SK-N-SH treated with all-trans-retinoic acid at 6 μM for 48 hours (cell line): ENCODE measurements at regions not wholly inside any gene's neighbourhood (a gene's known extent, or its start where the extent isn't known, plus 50 kb on each side); places are given as distances from the start of the nearest gene placed in this dataset.

Experiments used
- ATAC-seq: fragments of 200-7000 bp; cut with Tn5 transposase; 3 replicates; pipeline ENCODE4 v1.9.1; 2020; ENCODE audit warnings: mild to moderate bottlenecking, moderate library complexity
- ARNTL ChIP-seq: fragments of 450-650 bp; formaldehyde crosslinking; IDR thresholded peaks from 2 replicates; pipeline ENCODE4 v1.5.0; 2020; ENCODE audit warnings: low read depth, mild to moderate bottlenecking, moderate library complexity, borderline replicate concordance
- BACH2 ChIP-seq: fragments of 250-450 bp; sonication (Bioruptor Pico); IDR thresholded peaks from 2 replicates; pipeline ENCODE4 v1.9.0; 2021; ENCODE audit warnings: mild to moderate bottlenecking, borderline replicate concordance
- CSDC2 ChIP-seq: fragments of 250-450 bp; sonication (Bioruptor Pico); IDR thresholded peaks from 2 replicates; pipeline ENCODE4 v1.5.0; 2020; ENCODE audit warnings: mild to moderate bottlenecking, moderate library complexity
- CSRNP3 ChIP-seq: fragments of 250-450 bp; sonication (Bioruptor Pico); IDR thresholded peaks from 2 replicates; pipeline ENCODE4 v1.5.1; 2021; ENCODE audit warnings: mild to moderate bottlenecking, moderate library complexity
- ESRRG ChIP-seq: fragments of 250-450 bp; sonication (Bioruptor Pico); IDR thresholded peaks from 2 replicates; pipeline ENCODE4 v1.6.1; 2021; ENCODE audit warnings: mild to moderate bottlenecking
- GLIS3 ChIP-seq: fragments of 250-450 bp; sonication (Bioruptor Pico); IDR thresholded peaks from 2 replicates; pipeline ENCODE4 v1.5.0; 2020; ENCODE audit warnings: mild to moderate bottlenecking, moderate library complexity
- ISL1 ChIP-seq: fragments of 250-450 bp; sonication (Bioruptor Pico); IDR thresholded peaks from 2 replicates; pipeline ENCODE4 v2.1.2; 2022; ENCODE audit warnings: mild to moderate bottlenecking, moderate library complexity
- OSR1 ChIP-seq: fragments of 250-450 bp; sonication (Bioruptor Pico); IDR thresholded peaks from 2 replicates; pipeline ENCODE4 v1.8.0; 2022; ENCODE audit warnings: moderate library complexity, mild to moderate bottlenecking, inconsistent platforms
- POU6F1 ChIP-seq: fragments of 250-450 bp; sonication (Bioruptor Pico); IDR thresholded peaks from 2 replicates; pipeline ENCODE4 v1.8.0; 2021; ENCODE audit warnings: low read depth, mild to moderate bottlenecking, moderate library complexity, borderline replicate concordance
- RARB ChIP-seq: fragments of 250-450 bp; sonication (Bioruptor Pico); IDR thresholded peaks from 2 replicates; pipeline ENCODE4 v1.8.0; 2021; ENCODE audit warnings: mild to moderate bottlenecking, moderate library complexity
- SNAI2 ChIP-seq: fragments of 250-450 bp; sonication (Bioruptor Pico); IDR thresholded peaks from 2 replicates; pipeline ENCODE4 v1.5.0; 2020; ENCODE audit warnings: mild to moderate bottlenecking, moderate library complexity
- TCF4 ChIP-seq: fragments of 250-450 bp; sonication (Bioruptor Pico); IDR thresholded peaks from 2 replicates; pipeline ENCODE4 v1.8.0; 2021; ENCODE audit warnings: mild to moderate bottlenecking, moderate library complexity, borderline replicate concordance
- TOX ChIP-seq: fragments of 250-450 bp; sonication (Bioruptor Pico); IDR thresholded peaks from 2 replicates; pipeline ENCODE4 v1.8.0; 2021; ENCODE audit warnings: mild to moderate bottlenecking, moderate library complexity, borderline replicate concordance
- TSHZ2 ChIP-seq: fragments of 250-450 bp; sonication (Bioruptor Pico); IDR thresholded peaks from 2 replicates; pipeline ENCODE4 v1.5.0; 2020; ENCODE audit warnings: mild to moderate bottlenecking, moderate library complexity
- ZC3H10 ChIP-seq: fragments of 250-450 bp; sonication (Bioruptor Pico); IDR thresholded peaks from 2 replicates; pipeline ENCODE4 v1.5.1; 2021; ENCODE audit warnings: mild to moderate bottlenecking, moderate library complexity
- ZFP3 ChIP-seq: fragments of 250-450 bp; sonication (Bioruptor Pico); IDR thresholded peaks from 2 replicates; pipeline ENCODE4 v1.5.0; 2020; ENCODE audit warnings: mild to moderate bottlenecking, moderate library complexity
- ZFP30 ChIP-seq: fragments of 450-650 bp; formaldehyde crosslinking; IDR thresholded peaks from 2 replicates; pipeline ENCODE4 v1.5.0; 2022; ENCODE audit warnings: mild to moderate bottlenecking, moderate library complexity
- ZNF565 ChIP-seq: fragments of 450-650 bp; formaldehyde crosslinking; conservative IDR thresholded peaks from 2 replicates; pipeline ENCODE4 v1.5.0; 2020; ENCODE audit warnings: low read depth, mild to moderate bottlenecking, moderate library complexity
- ZNF70 ChIP-seq: fragments of 450-650 bp; formaldehyde crosslinking; IDR thresholded peaks from 2 replicates; pipeline ENCODE4 v1.5.0; 2020; ENCODE audit warnings: mild to moderate bottlenecking, moderate library complexity
- ZNF8 ChIP-seq: fragments of 450-650 bp; formaldehyde crosslinking; IDR thresholded peaks from 2 replicates; pipeline ENCODE4 v1.5.0; 2020; ENCODE audit warnings: mild to moderate bottlenecking, moderate library complexity
- TF ChIP-seq, protein P1 (sequence below): fragments of 250-450 bp; sonication (Bioruptor Pico); IDR thresholded peaks from 2 replicates; pipeline ENCODE4 v1.5.1; 2020; ENCODE audit warnings: low read depth, mild to moderate bottlenecking, moderate library complexity
- TF ChIP-seq, protein P2 (sequence below): fragments of 250-450 bp; sonication (Bioruptor Pico); IDR thresholded peaks from 2 replicates; pipeline ENCODE4 v1.8.0; 2020; ENCODE audit warnings: mild to moderate bottlenecking, moderate library complexity, borderline replicate concordance

GRCh38 chr2:12803607-12804006 is 86.9 kb downstream of the TRIB2 start (continued):
- peak; percentile 60; the same call in 1 of the 2 replicates for TF ChIP-seq POU6F1 (CRISPR knock-in tag)
- TF ChIP-seq ZNF565 (CRISPR knock-in tag), result peak; percentile 88
- no peak for TF ChIP-seq CSDC2 (CRISPR knock-in tag)
- TF ChIP-seq SNAI2 (CRISPR knock-in tag), result peak; percentile 82; the same call in 1 of the 2 replicates
- TF ChIP-seq, protein P1, sequence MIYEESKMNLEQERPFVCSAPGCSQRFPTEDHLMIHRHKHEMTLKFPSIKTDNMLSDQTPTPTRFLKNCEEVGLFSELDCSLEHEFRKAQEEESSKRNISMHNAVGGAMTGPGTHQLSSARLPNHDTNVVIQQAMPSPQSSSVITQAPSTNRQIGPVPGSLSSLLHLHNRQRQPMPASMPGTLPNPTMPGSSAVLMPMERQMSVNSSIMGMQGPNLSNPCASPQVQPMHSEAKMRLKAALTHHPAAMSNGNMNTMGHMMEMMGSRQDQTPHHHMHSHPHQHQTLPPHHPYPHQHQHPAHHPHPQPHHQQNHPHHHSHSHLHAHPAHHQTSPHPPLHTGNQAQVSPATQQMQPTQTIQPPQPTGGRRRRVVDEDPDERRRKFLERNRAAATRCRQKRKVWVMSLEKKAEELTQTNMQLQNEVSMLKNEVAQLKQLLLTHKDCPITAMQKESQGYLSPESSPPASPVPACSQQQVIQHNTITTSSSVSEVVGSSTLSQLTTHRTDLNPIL, result peak; percentile 90; the same call in 1 of the 2 replicates
- peak; percentile 90 for TF ChIP-seq ISL1
- TF ChIP-seq ZFP30, result peak; percentile 56
- no peak for TF ChIP-seq GLIS3 (CRISPR knock-in tag)
- TF ChIP-seq BACH2 (CRISPR knock-in tag), result no peak
- TF ChIP-seq TCF4, result peak; percentile 99
- TF ChIP-seq OSR1, result no peak
- peak; percentile 75; the same call in 1 of the 2 replicates for TF ChIP-seq ARNTL (CRISPR knock-in tag)
- no peak for TF ChIP-seq RARB (CRISPR knock-in tag)
- peak; percentile 57 for TF ChIP-seq ZNF70 (CRISPR knock-in tag)

- ATAC-seq, result peak; percentile 49; the same call in 2 of the 3 replicates
These were observed 87.5 kb downstream of the TRIB2 start for GRCh38 chr2:12804091-12804856.

More at GRCh38 chr2:12804091-12804856, 87.5 kb downstream of the TRIB2 start:
- no peak for TF ChIP-seq GLIS3 (CRISPR knock-in tag)
- TF ChIP-seq ARNTL (CRISPR knock-in tag), result no peak
- TF ChIP-seq POU6F1 (CRISPR knock-in tag), result no peak
- TF ChIP-seq TOX, result no peak
- TF ChIP-seq, protein P1, result no peak
- no peak for TF ChIP-seq CSRNP3
- no peak for TF ChIP-seq TCF4
- TF ChIP-seq BACH2 (CRISPR knock-in tag), result no peak
- TF ChIP-seq ESRRG (CRISPR knock-in tag), result no peak
- no peak for TF ChIP-seq ISL1
- TF ChIP-seq, protein P2, sequence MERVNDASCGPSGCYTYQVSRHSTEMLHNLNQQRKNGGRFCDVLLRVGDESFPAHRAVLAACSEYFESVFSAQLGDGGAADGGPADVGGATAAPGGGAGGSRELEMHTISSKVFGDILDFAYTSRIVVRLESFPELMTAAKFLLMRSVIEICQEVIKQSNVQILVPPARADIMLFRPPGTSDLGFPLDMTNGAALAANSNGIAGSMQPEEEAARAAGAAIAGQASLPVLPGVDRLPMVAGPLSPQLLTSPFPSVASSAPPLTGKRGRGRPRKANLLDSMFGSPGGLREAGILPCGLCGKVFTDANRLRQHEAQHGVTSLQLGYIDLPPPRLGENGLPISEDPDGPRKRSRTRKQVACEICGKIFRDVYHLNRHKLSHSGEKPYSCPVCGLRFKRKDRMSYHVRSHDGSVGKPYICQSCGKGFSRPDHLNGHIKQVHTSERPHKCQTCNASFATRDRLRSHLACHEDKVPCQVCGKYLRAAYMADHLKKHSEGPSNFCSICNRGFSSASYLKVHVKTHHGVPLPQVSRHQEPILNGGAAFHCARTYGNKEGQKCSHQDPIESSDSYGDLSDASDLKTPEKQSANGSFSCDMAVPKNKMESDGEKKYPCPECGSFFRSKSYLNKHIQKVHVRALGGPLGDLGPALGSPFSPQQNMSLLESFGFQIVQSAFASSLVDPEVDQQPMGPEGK (CRISPR knock-in tag), result no peak
- TF ChIP-seq ZFP3 (CRISPR knock-in tag), result no peak
- TF ChIP-seq TSHZ2 (CRISPR knock-in tag), result no peak
- no peak for TF ChIP-seq ZC3H10 (CRISPR knock-in tag)
- TF ChIP-seq ZFP30, result no peak
- TF ChIP-seq ZNF8 (CRISPR knock-in tag), result no peak
- TF ChIP-seq RARB (CRISPR knock-in tag), result no peak
